Type B pancreatic cell (in vitro differentiated cells): ENCODE measurements at regions not wholly inside any gene's neighbourhood (a gene's known extent, or its start where the extent isn't known, plus 50 kb on each side); places are given as distances from the start of the nearest gene placed in this dataset.

Experiments
- DNase-seq: peaks from one replicate; pipeline ENCODE4 v3.0.0; 2021; ENCODE audit warnings: mixed read lengths; ENCODE audit not compliant: unreplicated experiment; ENCODE audit errors: extremely low spot score
- H3K27ac Mint-ChIP-seq: 2 replicates; pipeline ENCODE4 v1.8.0; 2021; ENCODE audit warnings: mild to moderate bottlenecking, mixed read lengths
- H3K27me3 Mint-ChIP-seq: 2 replicates; pipeline ENCODE4 v1.8.0; 2021; ENCODE audit warnings: mixed read lengths
- H3K36me3 Mint-ChIP-seq: 2 replicates; pipeline ENCODE4 v1.8.0; 2021; ENCODE audit warnings: mixed read lengths
- H3K4me1 Mint-ChIP-seq: one replicate; pipeline ENCODE4 v1.8.0; 2021; ENCODE audit warnings: mixed read lengths; ENCODE audit not compliant: unreplicated experiment
- H3K4me3 Mint-ChIP-seq: 2 replicates; pipeline ENCODE4 v1.8.0; 2021; ENCODE audit warnings: mild to moderate bottlenecking, mixed read lengths
- H3K9me3 Mint-ChIP-seq: 2 replicates; pipeline ENCODE4 v1.8.0; 2021; ENCODE audit warnings: mixed read lengths
- TF ChIP-seq, protein P1 (sequence below): fragments of 200-600 bp; sonication (generic); conservative IDR thresholded peaks from 2 replicates; pipeline ENCODE4 v1.5.0; 2021; ENCODE audit warnings: antibody characterized with exemption, mild to moderate bottlenecking

DNA sequence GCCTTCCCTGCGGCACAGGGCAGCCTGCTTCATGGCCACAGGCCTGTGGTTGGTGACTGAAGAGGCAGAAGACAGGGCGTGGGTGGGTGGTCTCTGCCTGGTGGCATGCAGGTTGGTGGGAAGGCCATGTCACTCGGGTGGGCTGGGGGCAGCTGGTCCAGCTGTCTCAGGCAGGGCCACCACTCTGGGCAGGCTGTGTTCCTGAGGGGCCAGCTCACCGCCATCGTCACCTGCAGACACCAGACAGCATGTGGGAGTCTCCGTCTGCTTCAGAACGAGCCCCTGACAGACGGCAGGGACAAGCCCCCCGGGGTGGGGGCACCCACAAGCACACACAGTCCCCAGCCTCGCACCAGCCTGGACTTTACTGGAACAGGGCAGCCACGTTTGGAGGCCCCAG is 750.1 kb downstream of the BRD1 start:
- peaks cover 18% of the 10 kb centered on the region for H3K27me3 Mint-ChIP-seq
- TF ChIP-seq, protein P1, sequence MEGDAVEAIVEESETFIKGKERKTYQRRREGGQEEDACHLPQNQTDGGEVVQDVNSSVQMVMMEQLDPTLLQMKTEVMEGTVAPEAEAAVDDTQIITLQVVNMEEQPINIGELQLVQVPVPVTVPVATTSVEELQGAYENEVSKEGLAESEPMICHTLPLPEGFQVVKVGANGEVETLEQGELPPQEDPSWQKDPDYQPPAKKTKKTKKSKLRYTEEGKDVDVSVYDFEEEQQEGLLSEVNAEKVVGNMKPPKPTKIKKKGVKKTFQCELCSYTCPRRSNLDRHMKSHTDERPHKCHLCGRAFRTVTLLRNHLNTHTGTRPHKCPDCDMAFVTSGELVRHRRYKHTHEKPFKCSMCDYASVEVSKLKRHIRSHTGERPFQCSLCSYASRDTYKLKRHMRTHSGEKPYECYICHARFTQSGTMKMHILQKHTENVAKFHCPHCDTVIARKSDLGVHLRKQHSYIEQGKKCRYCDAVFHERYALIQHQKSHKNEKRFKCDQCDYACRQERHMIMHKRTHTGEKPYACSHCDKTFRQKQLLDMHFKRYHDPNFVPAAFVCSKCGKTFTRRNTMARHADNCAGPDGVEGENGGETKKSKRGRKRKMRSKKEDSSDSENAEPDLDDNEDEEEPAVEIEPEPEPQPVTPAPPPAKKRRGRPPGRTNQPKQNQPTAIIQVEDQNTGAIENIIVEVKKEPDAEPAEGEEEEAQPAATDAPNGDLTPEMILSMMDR = no peak
- no peak for DNase-seq
- no peak overlapping the region for H3K4me3 Mint-ChIP-seq
- no peaks in the 10 kb centered on the region for H3K9me3 Mint-ChIP-seq
- H3K4me1 Mint-ChIP-seq = no peaks in the 10 kb centered on the region
- H3K27ac Mint-ChIP-seq = no peak overlapping the region
- H3K36me3 Mint-ChIP-seq = no peaks in the 10 kb centered on the region

DNA sequence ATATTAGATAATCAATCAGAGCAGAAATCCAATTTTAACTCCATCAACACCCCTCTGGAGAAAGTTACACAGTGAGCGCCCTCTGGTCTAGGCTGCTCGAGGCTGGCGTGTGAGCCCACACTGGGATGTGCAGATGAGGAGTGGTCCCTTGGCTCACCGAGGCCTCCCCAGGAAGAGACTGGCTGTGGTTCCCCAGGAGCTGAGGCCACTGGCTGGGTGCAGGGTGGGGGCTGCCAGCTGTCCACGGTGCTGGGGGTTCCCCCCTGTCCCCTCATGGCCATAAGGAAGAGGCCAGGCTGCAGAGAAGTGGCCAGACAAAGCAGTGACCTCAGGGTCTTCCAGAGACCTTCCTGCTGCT is 750.7 kb downstream of the BRD1 start:
- no peak for DNase-seq
- Mint-ChIP-seq H3K4me1 (no peaks in the 10 kb centered on the region), H3K27me3 (peaks cover 15% of the 10 kb centered on the region), H3K9me3 (no peaks in the 10 kb centered on the region), H3K4me3 (no peak overlapping the region), H3K27ac (no peak overlapping the region), H3K36me3 (no peaks in the 10 kb centered on the region)
- TF ChIP-seq, protein P1 = no peak

DNA sequence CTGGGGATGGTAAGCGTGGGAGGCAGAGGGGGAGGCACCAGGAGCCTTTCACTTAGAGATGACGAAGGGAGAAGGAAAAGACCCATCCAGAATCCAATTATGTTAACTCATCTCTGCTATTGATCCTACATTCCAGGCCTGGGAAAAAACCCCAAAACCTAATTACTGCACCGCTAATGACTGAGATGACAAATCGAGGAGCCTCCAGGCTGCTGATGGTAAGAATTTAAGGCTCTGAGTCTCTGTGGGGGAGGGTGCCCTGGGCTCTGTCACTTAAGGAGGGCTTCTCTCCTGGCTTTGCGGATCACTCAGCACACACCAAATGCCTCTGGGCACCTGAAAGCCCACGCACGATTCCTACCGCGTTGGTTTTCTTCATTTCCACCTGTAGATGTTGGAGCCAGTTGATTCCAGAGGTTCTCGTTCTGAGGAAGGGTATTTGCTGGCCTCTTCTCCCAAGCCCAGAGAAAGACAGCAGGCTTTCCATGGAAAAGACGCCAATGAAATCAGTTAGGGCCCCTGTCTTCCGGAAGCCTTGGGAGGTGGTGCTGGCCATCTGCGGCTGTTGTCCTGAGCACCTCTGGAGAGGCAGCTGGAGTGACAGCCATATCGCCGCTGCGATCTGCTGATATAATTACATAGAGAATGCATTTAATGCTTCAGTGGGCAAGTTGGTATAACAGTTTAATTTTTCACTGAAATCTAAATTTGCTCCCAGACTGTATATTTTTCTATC is 751.2 kb downstream of the BRD1 start:
- Mint-ChIP-seq H3K27me3 (peaks cover 21% of the 10 kb centered on the region), H3K4me1 (no peaks in the 10 kb centered on the region), H3K27ac (no peak overlapping the region), H3K36me3 (no peaks in the 10 kb centered on the region), H3K4me3 (no peak overlapping the region), H3K9me3 (no peaks in the 10 kb centered on the region)
- DNase-seq = no peak
- TF ChIP-seq, protein P1 = no peak

DNA sequence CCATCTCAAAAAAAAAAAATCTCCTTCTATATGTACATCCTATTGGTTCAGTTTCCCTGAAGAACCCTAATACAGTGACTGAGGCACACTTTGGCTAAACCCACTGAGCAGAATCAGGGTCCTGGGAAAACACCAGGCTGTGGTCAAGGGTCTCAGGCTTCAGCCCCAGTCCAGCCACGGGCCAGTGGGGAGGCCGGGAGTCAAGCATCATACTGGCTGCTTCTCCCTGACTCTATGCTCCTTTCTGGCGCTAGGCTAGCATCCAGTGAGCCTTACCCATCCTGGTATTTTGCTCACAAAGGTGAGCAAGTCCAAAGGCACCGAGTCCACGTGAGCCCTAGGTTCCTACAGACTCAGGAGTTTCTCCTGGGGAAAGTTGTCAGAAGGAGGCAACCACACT is 752.5 kb downstream of the BRD1 start:
- TF ChIP-seq, protein P1 = no peak

DNA sequence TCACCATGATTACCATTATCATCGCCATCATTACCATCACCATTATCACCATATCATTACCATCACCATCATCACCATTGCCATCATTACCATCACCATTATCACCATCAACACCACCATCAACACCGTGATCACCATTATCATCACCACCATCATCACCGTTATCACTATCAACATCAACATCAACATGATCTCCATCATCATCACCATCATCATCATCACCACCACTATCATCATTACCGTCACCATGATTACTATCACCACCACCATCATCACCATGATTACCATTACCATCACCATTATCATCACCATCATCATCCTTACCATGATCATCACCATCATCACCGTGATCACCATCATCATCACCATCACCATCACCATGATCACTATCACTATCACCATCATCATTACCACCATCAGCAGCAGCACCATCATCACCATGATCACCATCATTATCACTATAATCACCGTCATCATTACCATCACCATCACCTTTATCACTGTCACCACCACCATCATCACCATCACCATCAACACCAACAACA is 753.7 kb downstream of the BRD1 start:
- Mint-ChIP-seq H3K4me1 (no peaks in the 10 kb centered on the region), H3K27ac (no peak overlapping the region), H3K27me3 (peaks cover 30% of the 10 kb centered on the region), H3K9me3 (no peaks in the 10 kb centered on the region), H3K36me3 (no peaks in the 10 kb centered on the region), H3K4me3 (no peak overlapping the region)
- TF ChIP-seq, protein P1 = no peak
- DNase-seq = no peak

More for the DNA sequence above, 752.5 kb downstream of the BRD1 start:
- no peaks in the 10 kb centered on the region for H3K4me1 Mint-ChIP-seq
- no peaks in the 10 kb centered on the region for H3K9me3 Mint-ChIP-seq
- no peaks in the 10 kb centered on the region for H3K36me3 Mint-ChIP-seq
- DNase-seq = no peak
- H3K4me3 Mint-ChIP-seq = no peak overlapping the region
- no peak overlapping the region for H3K27ac Mint-ChIP-seq
- peaks cover 27% of the 10 kb centered on the region for H3K27me3 Mint-ChIP-seq
